ELF-1 (cell line): ENCODE measurements at regions not wholly inside any gene's neighbourhood (a gene's known extent, or its start where the extent isn't known, plus 50 kb on each side); places are given as distances from the start of the nearest gene placed in this dataset.

ENCODE experiments used
- DNase-seq: peaks from one replicate; pipeline ENCODE4 v3.0.0-alpha.2; 2016; ENCODE audit warnings: low read depth, low spot score

GRCh38 chr5:51908215-51908614 lies 525.0 kb downstream of the ISL1 start:
- DNase-seq = no peak

GRCh38 chr5:51944500-51945125 lies 561.4 kb downstream of the ISL1 start:
- DNase-seq = no peak

- no peak for DNase-seq
These were observed 575.2 kb downstream of the ISL1 start for GRCh38 chr5:51958473-51958872.

- DNase-seq = no peak
These were observed 577.4 kb downstream of the ISL1 start for GRCh38 chr5:51960617-51961121.

GRCh38 chr5:51961154-51961562 lies 577.9 kb downstream of the ISL1 start:
- DNase-seq = peak; percentile 17

- DNase-seq = no peak
These were observed 585.5 kb downstream of the ISL1 start for GRCh38 chr5:51968756-51969155.

GRCh38 chr5:51974834-51975233 lies 591.6 kb downstream of the ISL1 start:
- DNase-seq = no peak

GRCh38 chr5:51977014-51977413 lies 593.8 kb downstream of the ISL1 start:
- no peak for DNase-seq

- DNase-seq = no peak
These were observed 599.9 kb downstream of the ISL1 start for GRCh38 chr5:51983161-51983560.

GRCh38 chr5:51986733-51987132 lies 603.5 kb downstream of the ISL1 start:
- no peak for DNase-seq

GRCh38 chr5:51987239-51987638 lies 604.0 kb downstream of the ISL1 start:
- DNase-seq = no peak

GRCh38 chr5:51987669-51988209 lies 604.5 kb downstream of the ISL1 start:
- DNase-seq = no peak

- DNase-seq = no peak
These were observed 605.4 kb downstream of the ISL1 start for GRCh38 chr5:51988634-51989033.

GRCh38 chr5:51990241-51990640 lies 607.0 kb downstream of the ISL1 start:
- DNase-seq = no peak

- DNase-seq = no peak
These were observed 607.5 kb downstream of the ISL1 start for GRCh38 chr5:51990661-51991180.

- DNase-seq = no peak
These were observed 608.7 kb downstream of the ISL1 start for GRCh38 chr5:51991940-51992339.

- no peak for DNase-seq
These were observed 612.6 kb downstream of the ISL1 start for GRCh38 chr5:51995773-51996306.

GRCh38 chr5:51996356-51996861 lies 613.2 kb downstream of the ISL1 start:
- no peak for DNase-seq

- no peak for DNase-seq
These were observed 614.3 kb downstream of the ISL1 start for GRCh38 chr5:51997500-51997899.

- DNase-seq = no peak
These were observed 614.7 kb downstream of the ISL1 start for GRCh38 chr5:51997949-51998348.

GRCh38 chr5:52007230-52007858 lies 624.1 kb downstream of the ISL1 start:
- DNase-seq = peak; percentile 17

- no peak for DNase-seq
These were observed 627.2 kb downstream of the ISL1 start for GRCh38 chr5:52010454-52010853.
